GM12892 (cell line): ENCODE measurements at regions not wholly inside any gene's neighbourhood (a gene's known extent, or its start where the extent isn't known, plus 50 kb on each side); places are given as distances from the start of the nearest gene placed in this dataset.

Experiments
- POLR2A ChIP-seq: IDR thresholded peaks from 2 replicates; pipeline ENCODE4 v1.6.1; 2011; ENCODE audit warnings: low read depth, low read length, control low read depth
- POLR2AphosphoS5 ChIP-seq: IDR thresholded peaks from 2 replicates; pipeline ENCODE4 v1.6.1; 2011; ENCODE audit warnings: low read depth, low read length, control low read depth

GRCh38 chr7:19408706-19409220 lies 263.5 kb upstream of the FERD3L start:
- TF ChIP-seq POLR2AphosphoS5 (no peak), POLR2A (no peak)
